ENCODE measurements at regions not wholly inside any gene's neighbourhood (a gene's known extent, or its start where the extent isn't known, plus 50 kb on each side); places are given as distances from the start of the nearest gene placed in this dataset.

- TF ChIP-seq ZNF761 (CRISPR knock-in tag; conservative IDR thresholded peaks at IDR 0.05) (peak; percentile 81), CEBPG (CRISPR knock-in tag; IDR thresholded peaks at IDR 0.05) (no peak), ARID4A (CRISPR knock-in tag; IDR thresholded peaks at IDR 0.05; ENCODE audit: borderline replicate concordance) (peak; percentile 62; the same call in 1 of the 2 replicates), ZNF430 (CRISPR knock-in tag; IDR thresholded peaks at IDR 0.05) (peak; percentile 83; the same call in 1 of the 2 replicates), PHF5A (CRISPR knock-in tag; IDR thresholded peaks at IDR 0.05; ENCODE audit: low read depth, unreplicated experiment) (no peak), SMYD3 (CRISPR knock-in tag; IDR thresholded peaks at IDR 0.05) (peak; percentile 58; the same call in 1 of the 2 replicates), RXRA (CRISPR knock-in tag; IDR thresholded peaks at IDR 0.05) (no peak; the same call in 1 of the 2 replicates), BORCS8-MEF2B (CRISPR knock-in tag; IDR thresholded peaks at IDR 0.05) (peak; percentile 91), ATF5 (CRISPR knock-in tag; IDR thresholded peaks at IDR 0.05; ENCODE audit: low read depth) (peak; percentile 75; the same call in 1 of the 2 replicates), GATAD2A (CRISPR knock-in tag; IDR thresholded peaks at IDR 0.05) (no peak), KDM4B (CRISPR knock-in tag; IDR thresholded peaks at IDR 0.05) (no peak), ETV6 (CRISPR knock-in tag; conservative IDR thresholded peaks at IDR 0.05) (0 out of 2 replicates have a peak, but pooled peaks have one; percentile 21), ZNF317 (CRISPR knock-in tag; IDR thresholded peaks at IDR 0.05) (0 out of 2 replicates have a peak, but pooled peaks have one; percentile 27), KDM5A (IDR thresholded peaks at IDR 0.05; ENCODE audit: borderline replicate concordance, low read length) (no peak), ZNF207 (IDR thresholded peaks at IDR 0.05; ENCODE audit: borderline replicate concordance) (no peak), ZNF740 (CRISPR knock-in tag; IDR thresholded peaks at IDR 0.05) (no peak), PAXIP1 (CRISPR knock-in tag; conservative IDR thresholded peaks at IDR 0.05) (no peak), MEIS1 (CRISPR knock-in tag; IDR thresholded peaks at IDR 0.05; ENCODE audit: borderline replicate concordance) (no peak; the same call in 1 of the 2 replicates), TEF (CRISPR knock-in tag; IDR thresholded peaks at IDR 0.05) (peak; percentile 35; the same call in 1 of the 2 replicates), SMAD9 (CRISPR knock-in tag; IDR thresholded peaks at IDR 0.05) (peak; percentile 65; the same call in 1 of the 2 replicates), FOXO1 (CRISPR knock-in tag; IDR thresholded peaks at IDR 0.05) (no peak)
These were observed 49.6 kb upstream of the PAIP2B start (continued) for GRCh38 chr2:71276311-71277146.

Data from HepG2 (cell line).